GM23338 (cell line): ENCODE measurements at regions not wholly inside any gene's neighbourhood (a gene's known extent, or its start where the extent isn't known, plus 50 kb on each side); places are given as distances from the start of the nearest gene placed in this dataset.

ENCODE experiments used
- ATAC-seq: fragments of 200-7000 bp; cut with Tn5 transposase; 3 replicates; pipeline ENCODE4 v1.9.1; 2020
- DNase-seq: peaks from one replicate; pipeline ENCODE4 v3.0.0-alpha.2; 2015; ENCODE audit warnings: low spot score
- H2AFZ ChIP-seq: fragments of 200-600 bp; sonication (generic); 2 replicates; pipeline ENCODE4 v1.8.0; 2016; ENCODE audit warnings: antibody characterized with exemption, mild to moderate bottlenecking, moderate library complexity
- H3F3A ChIP-seq: fragments of 200-600 bp; sonication (generic); replicated peaks from 2 replicates; pipeline ENCODE4 v1.8.0; 2017; ENCODE audit warnings: antibody characterized with exemption, mixed run types, low read depth
- H3K27ac ChIP-seq: fragments of 200-600 bp; sonication (generic); 2 replicates; pipeline ENCODE4 v1.6.1; 2016; ENCODE audit warnings: low read depth
- H3K27me3 ChIP-seq: fragments of 200-600 bp; sonication (generic); 2 replicates; pipeline ENCODE4 v1.8.0; 2016; ENCODE audit warnings: mild to moderate bottlenecking, mixed run types, moderate library complexity; ENCODE audit not compliant: insufficient read depth
- H3K36me3 ChIP-seq: fragments of 200-600 bp; sonication (generic); 2 replicates; pipeline ENCODE4 v1.8.0; 2016; ENCODE audit warnings: mild to moderate bottlenecking; ENCODE audit not compliant: insufficient read depth
- H3K4me1 ChIP-seq: fragments of 200-600 bp; sonication (generic); 2 replicates; pipeline ENCODE4 v1.8.0; 2016; ENCODE audit warnings: mild to moderate bottlenecking, moderate library complexity; ENCODE audit not compliant: insufficient read depth
- H3K4me2 ChIP-seq: fragments of 200-600 bp; sonication (generic); 2 replicates; pipeline ENCODE4 v1.7.1; 2017; ENCODE audit warnings: mixed run types
- H3K4me3 ChIP-seq: fragments of 200-600 bp; sonication (generic); 2 replicates; pipeline ENCODE4 v1.6.1; 2016; ENCODE audit warnings: mixed run types
- H3K79me2 ChIP-seq: fragments of 200-600 bp; sonication (generic); replicated peaks from 2 replicates; pipeline ENCODE4 v1.8.0; 2017; ENCODE audit warnings: mild to moderate bottlenecking; ENCODE audit not compliant: insufficient read depth
- H3K9me2 ChIP-seq: fragments of 200-600 bp; sonication (generic); 2 replicates; pipeline ENCODE4 v1.8.0; 2017; ENCODE audit not compliant: insufficient read depth
- H4K20me1 ChIP-seq: fragments of 200-600 bp; sonication (generic); replicated peaks from 2 replicates; pipeline ENCODE4 v1.8.0; 2017; ENCODE audit warnings: mild to moderate bottlenecking; ENCODE audit not compliant: insufficient read depth
- H3K27ac Mint-ChIP-seq: 2 replicates; pipeline ENCODE4 v1.8.0; 2020; ENCODE audit warnings: inconsistent platforms, mild to moderate bottlenecking, moderate library complexity, mixed read lengths
- H3K27me3 Mint-ChIP-seq: 3 replicates; pipeline ENCODE4 v1.8.0; 2022; ENCODE audit warnings: low read depth, mild to moderate bottlenecking, moderate library complexity, mixed read lengths, inconsistent platforms; ENCODE audit not compliant: insufficient read depth, poor library complexity
- H3K36me3 Mint-ChIP-seq: 3 replicates; pipeline ENCODE4 v1.8.0; 2021; ENCODE audit warnings: low read depth, mild to moderate bottlenecking, inconsistent platforms, moderate library complexity, mixed read lengths
- H3K4me1 Mint-ChIP-seq: 3 replicates; pipeline ENCODE4 v1.8.0; 2020; ENCODE audit warnings: mild to moderate bottlenecking, inconsistent platforms, mixed read lengths
- H3K4me3 Mint-ChIP-seq: 3 replicates; pipeline ENCODE4 v1.8.0; 2021; ENCODE audit warnings: moderate library complexity, mild to moderate bottlenecking, inconsistent platforms, mixed read lengths
- H3K9me3 Mint-ChIP-seq: 3 replicates; pipeline ENCODE4 v1.8.0; 2020; ENCODE audit warnings: moderate library complexity, mild to moderate bottlenecking, inconsistent platforms, mixed read lengths
- CREB1 ChIP-seq: fragments of 250-450 bp; sonication (Bioruptor Pico); IDR thresholded peaks from 2 replicates; pipeline ENCODE4 v1.5.0; 2020; ENCODE audit warnings: low read depth, mild to moderate bottlenecking, moderate library complexity
- CTCF ChIP-seq, 2 experiments: fragments of 200-600 bp in 1 of 2; sonication (generic) in 1 of 2; conservative IDR thresholded peaks; 2 replicates each; pipeline versions ENCODE4 v1.5.1 to v1.6.1; 2016 to 2017; ENCODE audit warnings: antibody characterized with exemption in 2 of 2, low read depth in 2 of 2, mild to moderate bottlenecking in 2 of 2, moderate library complexity in 1 of 2
- EZH2phosphoT487 ChIP-seq: fragments of 200-600 bp; sonication (generic); IDR thresholded peaks from one replicate; pipeline ENCODE4 v1.8.1; 2018; ENCODE audit warnings: antibody characterized with exemption; ENCODE audit not compliant: unreplicated experiment
- NANOG ChIP-seq: IDR thresholded peaks from 2 replicates; pipeline ENCODE4 v1.6.1; 2016; ENCODE audit warnings: antibody characterized with exemption, borderline replicate concordance
- POLR2AphosphoS5 ChIP-seq: IDR thresholded peaks from 2 replicates; pipeline ENCODE4 v1.6.1; 2016; ENCODE audit warnings: antibody characterized with exemption, low read depth
- STAT1 ChIP-seq: IDR thresholded peaks from one replicate; pipeline ENCODE4 v1.6.1; 2016; ENCODE audit warnings: antibody characterized with exemption; ENCODE audit not compliant: unreplicated experiment
- ZNF114 ChIP-seq: fragments of 250-450 bp; sonication (Bioruptor Pico); IDR thresholded peaks from 2 replicates; pipeline ENCODE4 v1.5.0; 2020; ENCODE audit warnings: mild to moderate bottlenecking, moderate library complexity
- ZNF331 ChIP-seq: fragments of 250-450 bp; sonication (Bioruptor Pico); IDR thresholded peaks from 2 replicates; pipeline ENCODE4 v1.5.0; 2020; ENCODE audit warnings: low read depth, mild to moderate bottlenecking, moderate library complexity
- TF ChIP-seq, protein P1 (sequence below): fragments of 250-450 bp; sonication (Bioruptor Pico); IDR thresholded peaks from 2 replicates; pipeline ENCODE4 v1.5.0; 2020; ENCODE audit warnings: mild to moderate bottlenecking, moderate library complexity

GRCh38 chr1:8200317-8201115, 117.4 kb upstream of the SLC45A1 start:
- Histone ChIP-seq H3K27me3 (no peaks in the 10 kb centered on the region), H2AFZ (no peak overlapping the region), H3K4me3 (no peak overlapping the region), H3K27ac (no peak overlapping the region), H3K4me1 (peaks cover 8% of the 10 kb centered on the region; the same call in 1 of the 2 replicates), H3K79me2 (no peaks in the 10 kb centered on the region), H3F3A (no peaks in the 10 kb centered on the region), H3K36me3 (no peaks in the 10 kb centered on the region), H3K4me2 (no peak overlapping the region), H4K20me1 (no peaks in the 10 kb centered on the region), H3K9me2 (no peaks in the 10 kb centered on the region)
- Mint-ChIP-seq H3K27me3 (peaks cover 9% of the 10 kb centered on the region), H3K36me3 (no peaks in the 10 kb centered on the region; the same call in 2 of the 3 replicates), H3K4me1 (peaks cover 21% of the 10 kb centered on the region), H3K9me3 (no peaks in the 10 kb centered on the region), H3K4me3 (no peak overlapping the region), H3K27ac (no peak overlapping the region)
- no peak for DNase-seq
- ATAC-seq, result no peak
- no peak for TF ChIP-seq ZNF331 (CRISPR knock-in tag)
- no peak for TF ChIP-seq EZH2phosphoT487
- no peak for TF ChIP-seq ZNF114 (CRISPR knock-in tag)
- no peak for TF ChIP-seq STAT1
- TF ChIP-seq NANOG, result no peak
- TF ChIP-seq CTCF (conservative IDR thresholded peaks at IDR 0.05; ENCODE audit: low read depth in 2 of 2), result no peak
- TF ChIP-seq POLR2AphosphoS5, result no peak
- TF ChIP-seq, protein P1, sequence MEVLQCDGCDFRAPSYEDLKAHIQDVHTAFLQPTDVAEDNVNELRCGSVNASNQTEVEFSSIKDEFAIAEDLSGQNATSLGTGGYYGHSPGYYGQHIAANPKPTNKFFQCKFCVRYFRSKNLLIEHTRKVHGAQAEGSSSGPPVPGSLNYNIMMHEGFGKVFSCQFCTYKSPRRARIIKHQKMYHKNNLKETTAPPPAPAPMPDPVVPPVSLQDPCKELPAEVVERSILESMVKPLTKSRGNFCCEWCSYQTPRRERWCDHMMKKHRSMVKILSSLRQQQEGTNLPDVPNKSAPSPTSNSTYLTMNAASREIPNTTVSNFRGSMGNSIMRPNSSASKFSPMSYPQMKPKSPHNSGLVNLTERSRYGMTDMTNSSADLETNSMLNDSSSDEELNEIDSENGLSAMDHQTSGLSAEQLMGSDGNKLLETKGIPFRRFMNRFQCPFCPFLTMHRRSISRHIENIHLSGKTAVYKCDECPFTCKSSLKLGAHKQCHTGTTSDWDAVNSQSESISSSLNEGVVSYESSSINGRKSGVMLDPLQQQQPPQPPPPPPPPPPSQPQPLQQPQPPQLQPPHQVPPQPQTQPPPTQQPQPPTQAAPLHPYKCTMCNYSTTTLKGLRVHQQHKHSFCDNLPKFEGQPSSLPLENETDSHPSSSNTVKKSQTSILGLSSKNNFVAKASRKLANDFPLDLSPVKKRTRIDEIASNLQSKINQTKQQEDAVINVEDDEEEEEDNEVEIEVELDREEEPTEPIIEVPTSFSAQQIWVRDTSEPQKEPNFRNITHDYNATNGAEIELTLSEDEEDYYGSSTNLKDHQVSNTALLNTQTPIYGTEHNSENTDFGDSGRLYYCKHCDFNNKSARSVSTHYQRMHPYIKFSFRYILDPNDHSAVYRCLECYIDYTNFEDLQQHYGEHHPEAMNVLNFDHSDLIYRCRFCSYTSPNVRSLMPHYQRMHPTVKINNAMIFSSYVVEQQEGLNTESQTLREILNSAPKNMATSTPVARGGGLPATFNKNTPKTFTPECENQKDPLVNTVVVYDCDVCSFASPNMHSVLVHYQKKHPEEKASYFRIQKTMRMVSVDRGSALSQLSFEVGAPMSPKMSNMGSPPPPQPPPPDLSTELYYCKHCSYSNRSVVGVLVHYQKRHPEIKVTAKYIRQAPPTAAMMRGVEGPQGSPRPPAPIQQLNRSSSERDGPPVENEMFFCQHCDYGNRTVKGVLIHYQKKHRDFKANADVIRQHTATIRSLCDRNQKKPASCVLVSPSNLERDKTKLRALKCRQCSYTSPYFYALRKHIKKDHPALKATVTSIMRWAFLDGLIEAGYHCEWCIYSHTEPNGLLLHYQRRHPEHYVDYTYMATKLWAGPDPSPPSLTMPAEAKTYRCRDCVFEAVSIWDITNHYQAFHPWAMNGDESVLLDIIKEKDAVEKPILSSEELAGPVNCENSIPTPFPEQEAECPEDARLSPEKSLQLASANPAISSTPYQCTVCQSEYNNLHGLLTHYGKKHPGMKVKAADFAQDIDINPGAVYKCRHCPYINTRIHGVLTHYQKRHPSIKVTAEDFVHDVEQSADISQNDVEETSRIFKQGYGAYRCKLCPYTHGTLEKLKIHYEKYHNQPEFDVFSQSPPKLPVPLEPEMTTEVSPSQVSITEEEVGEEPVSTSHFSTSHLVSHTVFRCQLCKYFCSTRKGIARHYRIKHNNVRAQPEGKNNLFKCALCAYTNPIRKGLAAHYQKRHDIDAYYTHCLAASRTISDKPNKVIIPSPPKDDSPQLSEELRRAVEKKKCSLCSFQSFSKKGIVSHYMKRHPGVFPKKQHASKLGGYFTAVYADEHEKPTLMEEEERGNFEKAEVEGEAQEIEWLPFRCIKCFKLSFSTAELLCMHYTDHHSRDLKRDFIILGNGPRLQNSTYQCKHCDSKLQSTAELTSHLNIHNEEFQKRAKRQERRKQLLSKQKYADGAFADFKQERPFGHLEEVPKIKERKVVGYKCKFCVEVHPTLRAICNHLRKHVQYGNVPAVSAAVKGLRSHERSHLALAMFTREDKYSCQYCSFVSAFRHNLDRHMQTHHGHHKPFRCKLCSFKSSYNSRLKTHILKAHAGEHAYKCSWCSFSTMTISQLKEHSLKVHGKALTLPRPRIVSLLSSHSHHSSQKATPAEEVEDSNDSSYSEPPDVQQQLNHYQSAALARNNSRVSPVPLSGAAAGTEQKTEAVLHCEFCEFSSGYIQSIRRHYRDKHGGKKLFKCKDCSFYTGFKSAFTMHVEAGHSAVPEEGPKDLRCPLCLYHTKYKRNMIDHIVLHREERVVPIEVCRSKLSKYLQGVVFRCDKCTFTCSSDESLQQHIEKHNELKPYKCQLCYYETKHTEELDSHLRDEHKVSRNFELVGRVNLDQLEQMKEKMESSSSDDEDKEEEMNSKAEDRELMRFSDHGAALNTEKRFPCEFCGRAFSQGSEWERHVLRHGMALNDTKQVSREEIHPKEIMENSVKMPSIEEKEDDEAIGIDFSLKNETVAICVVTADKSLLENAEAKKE (CRISPR knock-in tag), result no peak
- TF ChIP-seq CREB1 (CRISPR knock-in tag), result no peak
